Left lung (tissue), 4 donors: ENCODE measurements at regions not wholly inside any gene's neighbourhood (a gene's known extent, or its start where the extent isn't known, plus 50 kb on each side); places are given as distances from the start of the nearest gene placed in this dataset.

Experiments used
- ATAC-seq: fragments of 200-7000 bp; cut with Tn5 transposase; one replicate; pipeline ENCODE4 v1.9.1; 2020; ENCODE audit warnings: moderate library complexity
- DNase-seq, 4 donors: peaks; one replicate each; pipeline ENCODE4 v3.0.0-alpha.2; 2013 to 2020
- H3K27ac ChIP-seq, 2 donors: fragments of 200-600 bp; sonication (generic) in 1 of 2; one replicate each; pipeline versions ENCODE4 v1.5.0 to v1.8.0; 2020 to 2021
- H3K27me3 ChIP-seq, 2 donors: fragments of 200-600 bp; sonication (generic) in 1 of 2; one replicate each; pipeline versions ENCODE4 v1.5.0 to v1.8.0; 2020 to 2021
- H3K36me3 ChIP-seq, 2 donors: fragments of 200-600 bp; sonication (generic) in 1 of 2; one replicate each; pipeline versions ENCODE4 v1.5.0 to v1.8.0; 2020 to 2021
- H3K4me1 ChIP-seq, 2 donors: fragments of 200-600 bp; one replicate each; pipeline ENCODE4 v1.8.0; 2021
- H3K4me3 ChIP-seq, 2 donors: fragments of 200-600 bp; sonication (generic) in 1 of 2; one replicate each; pipeline versions ENCODE4 v1.5.0 to v1.8.0; 2020 to 2021; ENCODE audit warnings: mild to moderate bottlenecking in 1 of 2
- H3K9me3 ChIP-seq, 2 donors: fragments of 200-600 bp; sonication (generic) in 1 of 2; one replicate each; pipeline versions ENCODE4 v1.5.0 to v1.8.0; 2020 to 2021
- CTCF ChIP-seq, 2 donors: fragments of 200-600 bp; sonication (generic) in 1 of 2; IDR thresholded peaks; one replicate each; pipeline versions ENCODE4 v1.5.0 to v1.8.0; 2021; ENCODE audit warnings: antibody characterized with exemption in 2 of 2
- intact Hi-C, 2 donors: fragments of 100-400 bp; cut with DNase I; formaldehyde crosslinking; loops; one replicate each; pipeline versions ENCODE4 v1.11.2 to v1.14.2; 2022
- donor health status: DM: no; HTN: yes; CAD: no.
- donor health status: DM: no; HTN: no; CAD: no.

- no peak for TF ChIP-seq CTCF (IDR thresholded peaks at IDR 0.05)
- peaks cover 0 to 3% of the 10 kb centered on the region in 2 donors for H3K27me3 ChIP-seq
- intact Hi-C loops = no loop called here
- no peak for DNase-seq
- H3K4me3 ChIP-seq = no peak overlapping the region
- H3K9me3 ChIP-seq = peaks cover 0 to 3% of the 10 kb centered on the region in 2 donors
- H3K4me1 ChIP-seq = no peaks in the 10 kb centered on the region
- ATAC-seq = no peak
- H3K27ac ChIP-seq = no peak overlapping the region
- H3K36me3 ChIP-seq = no peaks in the 10 kb centered on the region
Measured at GRCh38 chr1:214178102-214178501, 102.9 kb upstream of the SMYD2 start.

GRCh38 chr1:214184992-214185391 is 96.0 kb upstream of the SMYD2 start:
- no peaks in the 10 kb centered on the region for H3K4me1 ChIP-seq
- ATAC-seq = no peak
- no peaks in the 10 kb centered on the region for H3K36me3 ChIP-seq
- intact Hi-C loops = no loop called here
- peaks cover 37 to 65% of the 10 kb centered on the region in 2 donors for H3K27me3 ChIP-seq
- no peak overlapping the region for H3K27ac ChIP-seq
- no peak overlapping the region for H3K4me3 ChIP-seq
- H3K9me3 ChIP-seq = peaks cover 0 to 3% of the 10 kb centered on the region in 2 donors
- DNase-seq = no peak
- TF ChIP-seq CTCF (IDR thresholded peaks at IDR 0.05) = no peak

- Histone ChIP-seq H3K36me3 (no peaks in the 10 kb centered on the region), H3K9me3 (peaks cover 0 to 3% of the 10 kb centered on the region in 2 donors), H3K27me3 (peaks cover 37 to 63% of the 10 kb centered on the region in 2 donors), H3K4me1 (no peaks in the 10 kb centered on the region), H3K27ac (no peak overlapping the region), H3K4me3 (no peak overlapping the region)
- intact Hi-C loops = no loop called here
- DNase-seq (no peak), ATAC-seq (no peak)
- TF ChIP-seq CTCF (IDR thresholded peaks at IDR 0.05) = no peak
Measured at GRCh38 chr1:214186103-214186824, 94.7 kb upstream of the SMYD2 start.

- Histone ChIP-seq H3K27ac (no peak overlapping the region), H3K4me3 (no peak overlapping the region), H3K36me3 (no peaks in the 10 kb centered on the region), H3K9me3 (peaks cover 0 to 2% of the 10 kb centered on the region in 2 donors), H3K4me1 (no peaks in the 10 kb centered on the region), H3K27me3 (peaks cover 37 to 64% of the 10 kb centered on the region in 2 donors)
- ATAC-seq (no peak), DNase-seq (peak in 3 of 4 donors; percentile 5 to 70 (median 12))
- no peak for TF ChIP-seq CTCF (IDR thresholded peaks at IDR 0.05)
- intact Hi-C loops = no loop called here
Measured at GRCh38 chr1:214187121-214187900, 93.6 kb upstream of the SMYD2 start.

- ATAC-seq = no peak
- Histone ChIP-seq H3K36me3 (no peaks in the 10 kb centered on the region), H3K27me3 (peaks cover 37 to 70% of the 10 kb centered on the region in 2 donors), H3K27ac (no peak overlapping the region), H3K4me1 (no peaks in the 10 kb centered on the region), H3K4me3 (no peak overlapping the region), H3K9me3 (no peaks in the 10 kb centered on the region)
- TF ChIP-seq CTCF (IDR thresholded peaks at IDR 0.05) = no peak
- DNase-seq = no peak
- intact Hi-C loops = no loop called here
Measured at GRCh38 chr1:214187933-214188332, 93.0 kb upstream of the SMYD2 start.
